Kidney (tissue), 13 donors: ENCODE measurements at regions not wholly inside any gene's neighbourhood (a gene's known extent, or its start where the extent isn't known, plus 50 kb on each side); places are given as distances from the start of the nearest gene placed in this dataset.
A peak's percentile ranks its signal among the peaks of the same experiment; 100 is the strongest.

ENCODE experiments used
- DNase-seq, 5 donors: peaks; one replicate each; pipeline ENCODE4 v3.0.0-alpha.2; 2013 to 2020
- FAIRE-seq: peaks from 2 replicates; lab custom pipeline; 2012; peaks lifted over from hg19 to GRCh38; lab: Jason Lieb, UNC
- H3K27ac ChIP-seq, 2 donors: one replicate each; pipeline ENCODE4 v1.7.0; 2013; ENCODE audit warnings: low read depth in 2 of 2, low read length in 2 of 2, inconsistent platforms in 1 of 2
- H3K27me3 ChIP-seq: one replicate; pipeline ENCODE4 v1.7.1; 2013; ENCODE audit warnings: low read length, inconsistent platforms; ENCODE audit not compliant: control insufficient read depth, insufficient read depth
- H3K36me3 ChIP-seq, 3 donors: one replicate each; pipeline versions ENCODE4 v1.7.0 to v1.7.1; 2013; ENCODE audit warnings: low read length in 3 of 3, control low read depth in 1 of 3, inconsistent platforms in 1 of 3; ENCODE audit not compliant: insufficient read depth in 3 of 3, control insufficient read depth in 2 of 3
- H3K4me1 ChIP-seq, 3 donors: one replicate each; pipeline versions ENCODE4 v1.7.0 to v1.7.1; 2013; ENCODE audit warnings: low read length in 3 of 3, inconsistent platforms in 1 of 3, low read depth in 1 of 3; ENCODE audit not compliant: control insufficient read depth in 2 of 3, insufficient read depth in 2 of 3
- H3K4me3 ChIP-seq, 3 donors: one replicate each; pipeline versions ENCODE4 v1.7.0 to v1.8.1; 2013; ENCODE audit warnings: low read length in 3 of 3, control low read depth in 1 of 3, inconsistent platforms in 1 of 3
- H3K9ac ChIP-seq, 3 donors: one replicate each; pipeline versions ENCODE4 v1.7.0 to v1.7.1; 2013; ENCODE audit warnings: low read length in 3 of 3, control low read depth in 1 of 3, inconsistent platforms in 1 of 3
- H3K9me3 ChIP-seq, 3 donors: one replicate each; pipeline versions ENCODE4 v1.7.0 to v1.7.1; 2013; ENCODE audit warnings: low read length in 3 of 3, control low read depth in 1 of 3, inconsistent platforms in 1 of 3; ENCODE audit not compliant: control insufficient read depth in 2 of 3, insufficient read depth in 1 of 3
- CTCF ChIP-seq: IDR thresholded peaks from 3 replicates; pipeline ENCODE4 v1.5.1; 2012; ENCODE audit warnings: mild to moderate bottlenecking, moderate library complexity, borderline replicate concordance; ENCODE audit not compliant: insufficient read depth; ENCODE audit errors: extremely low read depth
- intact Hi-C: fragments of 100-400 bp; cut with DNase I; formaldehyde crosslinking; loops from one replicate; pipeline ENCODE4 v1.11.1; 2022
- donor health status: control.
- donor health status: control.
- donor health status: control.
- donor health status: control.
- donor health status: control.
- donor health status: DM: yes; HTN: yes; CAD: no.
- donor health status: Normal renal cell carcinoma (clear cell type).

GRCh38 chr18:27752944-27753343 is 424.0 kb downstream of the CDH2 start:
- intact Hi-C loops, result no loop called here
- no peak for TF ChIP-seq CTCF
- FAIRE-seq, result no peak

DNA sequence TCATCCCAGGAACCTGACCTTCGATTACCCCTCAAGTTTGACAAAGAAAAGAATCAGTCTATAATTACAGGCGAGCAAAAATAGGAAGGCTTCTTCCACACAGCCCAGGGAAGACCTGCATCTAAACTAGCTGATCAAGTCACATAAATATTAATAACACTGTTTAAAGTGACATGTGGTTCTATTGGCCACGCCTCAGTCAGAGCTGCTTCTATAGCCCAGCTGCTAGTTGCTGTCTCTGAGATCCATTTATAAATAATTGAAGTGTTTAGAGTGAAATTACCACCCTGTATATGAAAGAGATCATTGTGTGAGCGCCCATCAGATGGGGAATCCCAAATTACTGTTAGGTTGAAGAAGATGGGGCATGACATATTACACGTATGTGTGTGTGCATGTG is 426.0 kb downstream of the CDH2 start:
- intact Hi-C loops, result no loop called here
- H3K4me1 ChIP-seq, result no peaks in the 10 kb centered on the region
- DNase-seq (no peak), FAIRE-seq (no peak)
- H3K4me3 ChIP-seq, result no peak overlapping the region
- no peaks in the 10 kb centered on the region for H3K27me3 ChIP-seq
- no peak for TF ChIP-seq CTCF
- H3K27ac ChIP-seq, result no peak overlapping the region
- H3K9me3 ChIP-seq, result no peaks in the 10 kb centered on the region
- H3K36me3 ChIP-seq, result no peaks in the 10 kb centered on the region
- H3K9ac ChIP-seq, result no peak overlapping the region

More at GRCh38 chr18:27752944-27753343, 424.0 kb downstream of the CDH2 start:
- Histone ChIP-seq H3K9me3 (no peaks in the 10 kb centered on the region), H3K27me3 (no peaks in the 10 kb centered on the region), H3K36me3 (no peaks in the 10 kb centered on the region), H3K4me3 (no peak overlapping the region), H3K4me1 (no peaks in the 10 kb centered on the region), H3K9ac (no peak overlapping the region), H3K27ac (no peak overlapping the region)
- DNase-seq, result no peak

GRCh38 chr18:27750014-27750413 is 426.9 kb downstream of the CDH2 start:
- TF ChIP-seq CTCF, result peak; percentile 44

DNA sequence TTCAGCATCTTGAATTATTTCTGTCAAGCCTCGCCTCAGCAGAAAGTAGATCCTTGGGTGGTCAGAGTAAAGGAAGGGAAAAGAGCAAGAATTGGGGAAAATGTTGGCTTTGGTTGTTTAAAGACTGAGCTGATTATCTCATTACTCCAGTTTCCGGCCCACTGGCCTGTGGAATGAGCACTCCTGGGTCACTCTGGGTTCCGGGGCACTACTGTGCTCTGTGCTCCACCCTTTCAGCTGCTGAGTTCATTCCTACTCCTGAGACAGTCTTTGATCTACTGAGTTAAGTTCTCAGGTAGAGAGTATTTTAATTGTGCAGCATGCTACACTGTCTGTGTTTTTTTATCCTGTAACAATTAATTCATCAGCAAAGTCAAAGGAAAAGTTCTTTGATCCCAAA is 427.7 kb downstream of the CDH2 start:
- intact Hi-C loops, result no loop called here
- no peak for TF ChIP-seq CTCF
- FAIRE-seq (no peak), DNase-seq (peak in 3 of 5 donors; percentile 14 to 46 (median 43))
- no peaks in the 10 kb centered on the region for H3K36me3 ChIP-seq
- H3K27me3 ChIP-seq, result no peaks in the 10 kb centered on the region
- H3K9ac ChIP-seq, result no peak overlapping the region
- H3K4me3 ChIP-seq, result no peak overlapping the region
- no peak overlapping the region for H3K27ac ChIP-seq
- no peaks in the 10 kb centered on the region for H3K9me3 ChIP-seq
- no peaks in the 10 kb centered on the region for H3K4me1 ChIP-seq

More at GRCh38 chr18:27750014-27750413, 426.9 kb downstream of the CDH2 start:
- no peaks in the 10 kb centered on the region for H3K9me3 ChIP-seq
- no peaks in the 10 kb centered on the region for H3K4me1 ChIP-seq
- no peak overlapping the region for H3K27ac ChIP-seq
- H3K27me3 ChIP-seq, result no peaks in the 10 kb centered on the region
- no peak for FAIRE-seq
- no peak overlapping the region for H3K9ac ChIP-seq
- intact Hi-C loops, result no loop called here
- DNase-seq, result peak in 4 of 5 donors; percentile 57 to 83 (median 78)
- H3K36me3 ChIP-seq, result no peaks in the 10 kb centered on the region
- H3K4me3 ChIP-seq, result no peak overlapping the region
